Upper lobe of left lung (tissue), 6 donors: ENCODE measurements at regions not wholly inside any gene's neighbourhood (a gene's known extent, or its start where the extent isn't known, plus 50 kb on each side); places are given as distances from the start of the nearest gene placed in this dataset.

Experiments
- ATAC-seq, 2 donors: fragments of 200-7000 bp; cut with Tn5 transposase; one replicate each; pipeline ENCODE4 v1.9.1; 2022; ENCODE audit warnings: mild to moderate bottlenecking in 2 of 2, moderate library complexity in 2 of 2; ENCODE audit not compliant: low FRiP score in 2 of 2
- DNase-seq, 2 donors: peaks; one replicate each; pipeline ENCODE4 v3.0.0-alpha.2; 2019 to 2020
- H3K27ac ChIP-seq, 4 donors: fragments of 200-600 bp; sonication (generic); one replicate each; pipeline ENCODE4 v1.5.1; 2016 to 2019
- H3K27me3 ChIP-seq, 4 donors: fragments of 200-600 bp; sonication (generic); one replicate each; pipeline ENCODE4 v1.5.1; 2017 to 2019
- H3K36me3 ChIP-seq, 4 donors: fragments of 200-600 bp; sonication (generic); one replicate each; pipeline ENCODE4 v1.5.1; 2016 to 2019
- H3K4me1 ChIP-seq, 4 donors: fragments of 200-600 bp; sonication (generic); one replicate each; pipeline ENCODE4 v1.5.1; 2018 to 2019
- H3K4me3 ChIP-seq, 4 donors: fragments of 200-600 bp; sonication (generic); one replicate each; pipeline ENCODE4 v1.5.1; 2017 to 2019; ENCODE audit warnings: mild to moderate bottlenecking in 2 of 4, moderate library complexity in 1 of 4
- H3K9me3 ChIP-seq, 4 donors: fragments of 200-600 bp; sonication (generic); one replicate each; pipeline ENCODE4 v1.5.1; 2018 to 2019
- CTCF ChIP-seq, 6 experiments: fragments of 450-650 bp in 4 of 6; fragments of 200-600 bp in 2 of 6; sonication (generic) in 2 of 6; IDR thresholded peaks; one replicate each; pipeline ENCODE4 v1.5.1; 2016 to 2019; ENCODE audit warnings: antibody characterized with exemption in 6 of 6
- EP300 ChIP-seq, 4 donors: sonication (generic); formaldehyde crosslinking; IDR thresholded peaks; one replicate each; pipeline ENCODE4 v1.5.1; 2017; ENCODE audit warnings: antibody characterized with exemption in 4 of 4, control low read depth in 2 of 4
- POLR2A ChIP-seq, 4 donors: fragments of 450-650 bp; IDR thresholded peaks; one replicate each; pipeline ENCODE4 v1.5.1; 2016 to 2017; ENCODE audit warnings: antibody characterized with exemption in 4 of 4, mild to moderate bottlenecking in 2 of 4
- POLR2AphosphoS5 ChIP-seq, 2 donors: sonication (generic); formaldehyde crosslinking; IDR thresholded peaks; one replicate each; pipeline ENCODE4 v1.5.1; 2017; ENCODE audit warnings: antibody characterized with exemption in 2 of 2
- WGBS, 2 donors: methylation state at CpG; one replicate each; pipeline ENCODE4 v1.1.5; 2017 to 2018; 5-methylcytosine and 5-hydroxymethylcytosine counted together
- donor health status: DM: no; HTN: no; CAD: no; lungs with moderate emphysema.
- donor health status: DM: no; HTN: yes; CAD: no; lungs with severe emphysema.

- no peak for ATAC-seq
- TF ChIP-seq EP300 (IDR thresholded peaks at IDR 0.05): no peak
- TF ChIP-seq CTCF (IDR thresholded peaks at IDR 0.05): no peak
- no peak for TF ChIP-seq POLR2A (IDR thresholded peaks at IDR 0.05)
- no peak for TF ChIP-seq POLR2AphosphoS5 (IDR thresholded peaks at IDR 0.05)
Measured at GRCh38 chr3:43870844-43871626, 180.3 kb downstream of the ABHD5 start.

GRCh38 chr3:43871627-43872245 lies 181.0 kb downstream of the ABHD5 start:
- DNase-seq (no peak), ATAC-seq (no peak)
- WGBS, 2 donors: 64 to 74% methylated on average over 7 to 9 of the region's 9 CpGs
- Histone ChIP-seq H3K36me3 (no peaks in the 10 kb centered on the region), H3K9me3 (no peaks in the 10 kb centered on the region), H3K27me3 (no peaks in the 10 kb centered on the region), H3K4me3 (no peak overlapping the region), H3K4me1 (peaks cover 0 to 9% (median 2%) of the 10 kb centered on the region in 4 donors), H3K27ac (no peak overlapping the region)
- TF ChIP-seq POLR2AphosphoS5 (IDR thresholded peaks at IDR 0.05) (no peak), POLR2A (IDR thresholded peaks at IDR 0.05) (no peak), EP300 (IDR thresholded peaks at IDR 0.05) (no peak), CTCF (IDR thresholded peaks at IDR 0.05) (no peak)

More at GRCh38 chr3:43870844-43871626, 180.3 kb downstream of the ABHD5 start:
- H3K27me3 ChIP-seq: no peaks in the 10 kb centered on the region
- no peak for DNase-seq
- no peaks in the 10 kb centered on the region for H3K36me3 ChIP-seq
- no peak overlapping the region for H3K4me3 ChIP-seq
- H3K27ac ChIP-seq: no peak overlapping the region
- H3K4me1 ChIP-seq: peaks cover 0 to 9% (median 2%) of the 10 kb centered on the region in 4 donors
- no peaks in the 10 kb centered on the region for H3K9me3 ChIP-seq
- 46 to 61% methylated on average over 2 of the region's 2 CpGs for WGBS, 2 donors

GRCh38 chr3:43872301-43872700 lies 181.6 kb downstream of the ABHD5 start:
- H3K9me3 ChIP-seq: no peaks in the 10 kb centered on the region
- H3K36me3 ChIP-seq: no peaks in the 10 kb centered on the region
- no peaks in the 10 kb centered on the region for H3K27me3 ChIP-seq
- 51 to 53% methylated on average over 3 of the region's 3 CpGs for WGBS, 2 donors
- no peak overlapping the region for H3K27ac ChIP-seq
- no peak overlapping the region for H3K4me3 ChIP-seq
- peaks cover 0 to 9% (median 2%) of the 10 kb centered on the region in 4 donors for H3K4me1 ChIP-seq
- no peak for ATAC-seq
- DNase-seq: no peak
- no peak for TF ChIP-seq EP300 (IDR thresholded peaks at IDR 0.05)
- TF ChIP-seq POLR2A (IDR thresholded peaks at IDR 0.05): no peak
- TF ChIP-seq CTCF (IDR thresholded peaks at IDR 0.05): no peak
- TF ChIP-seq POLR2AphosphoS5 (IDR thresholded peaks at IDR 0.05): no peak

GRCh38 chr3:43872901-43873300 lies 182.2 kb downstream of the ABHD5 start:
- H3K4me1 ChIP-seq: peaks cover 0 to 9% (median 2%) of the 10 kb centered on the region in 4 donors
- no peak overlapping the region for H3K27ac ChIP-seq
- no peak overlapping the region for H3K4me3 ChIP-seq
- TF ChIP-seq EP300 (IDR thresholded peaks at IDR 0.05) (no peak), POLR2AphosphoS5 (IDR thresholded peaks at IDR 0.05) (no peak), CTCF (IDR thresholded peaks at IDR 0.05) (no peak), POLR2A (IDR thresholded peaks at IDR 0.05) (no peak)
- H3K27me3 ChIP-seq: no peaks in the 10 kb centered on the region
- ATAC-seq: no peak
- 41 to 52% methylated on average over 6 of the region's 6 CpGs for WGBS, 2 donors
- H3K36me3 ChIP-seq: no peaks in the 10 kb centered on the region
- no peaks in the 10 kb centered on the region for H3K9me3 ChIP-seq
- no peak for DNase-seq
